Vagina (tissue), 2 donors: ENCODE measurements at regions not wholly inside any gene's neighbourhood (a gene's known extent, or its start where the extent isn't known, plus 50 kb on each side); places are given as distances from the start of the nearest gene placed in this dataset.

Experiments used
- CTCF ChIP-seq, 3 experiments: fragments of 450-650 bp in 2 of 3; fragments of 200-600 bp in 1 of 3; sonication (generic) in 1 of 3; IDR thresholded peaks; one replicate each; pipeline ENCODE4 v1.5.1; 2017 to 2019; ENCODE audit warnings: antibody characterized with exemption in 3 of 3, mild to moderate bottlenecking in 2 of 3, moderate library complexity in 2 of 3
- POLR2A ChIP-seq, 2 donors: fragments of 450-650 bp; IDR thresholded peaks; one replicate each; pipeline ENCODE4 v1.6.1; 2017; ENCODE audit warnings: antibody characterized with exemption in 2 of 2, mild to moderate bottlenecking in 2 of 2, moderate library complexity in 2 of 2
- POLR2AphosphoS5 ChIP-seq, 2 donors: sonication (generic); formaldehyde crosslinking; IDR thresholded peaks; one replicate each; pipeline ENCODE4 v1.9.0; 2017; ENCODE audit warnings: antibody characterized with exemption in 2 of 2, mild to moderate bottlenecking in 2 of 2, low read depth in 1 of 2; ENCODE audit not compliant: insufficient read depth in 1 of 2

- TF ChIP-seq CTCF (IDR thresholded peaks at IDR 0.05) (no peak), POLR2A (IDR thresholded peaks at IDR 0.05) (no peak), POLR2AphosphoS5 (IDR thresholded peaks at IDR 0.05; ENCODE audit: insufficient read depth in 1 of 2, low read depth in 1 of 2) (no peak)
These were observed 262.3 kb upstream of the SNX7 start for GRCh38 chr1:98399218-98399617.
